RWPE1 (cell line): ENCODE measurements at regions not wholly inside any gene's neighbourhood (a gene's known extent, or its start where the extent isn't known, plus 50 kb on each side); places are given as distances from the start of the nearest gene placed in this dataset.

Experiments used
- CTCF ChIA-PET: fragments of 350-600 bp; sonication (Branson Sonifier 250); formaldehyde crosslinking; extraction: SDS; loops from one replicate; lab custom pipeline; 2021; lab: Yijun Ruan, JAX
- POLR2A ChIA-PET: fragments of 400-600 bp; formaldehyde crosslinking; extraction: SDS; loops from one replicate; lab custom pipeline; 2020; ENCODE audit warnings: antibody characterized with exemption; ENCODE audit not compliant: low non-redundant PET; lab: Yijun Ruan, JAX
- DNase-seq: peaks from one replicate; pipeline ENCODE4 v3.0.0; 2012; ENCODE audit warnings: low spot score
- H3K27ac ChIP-seq: fragments of 450-650 bp; 2 replicates; pipeline ENCODE4 v1.5.1; 2017
- CTCF ChIP-seq: fragments of 450-650 bp; conservative IDR thresholded peaks from 2 replicates; pipeline ENCODE4 v1.5.1; 2017; ENCODE audit warnings: low read depth, mild to moderate bottlenecking

DNA sequence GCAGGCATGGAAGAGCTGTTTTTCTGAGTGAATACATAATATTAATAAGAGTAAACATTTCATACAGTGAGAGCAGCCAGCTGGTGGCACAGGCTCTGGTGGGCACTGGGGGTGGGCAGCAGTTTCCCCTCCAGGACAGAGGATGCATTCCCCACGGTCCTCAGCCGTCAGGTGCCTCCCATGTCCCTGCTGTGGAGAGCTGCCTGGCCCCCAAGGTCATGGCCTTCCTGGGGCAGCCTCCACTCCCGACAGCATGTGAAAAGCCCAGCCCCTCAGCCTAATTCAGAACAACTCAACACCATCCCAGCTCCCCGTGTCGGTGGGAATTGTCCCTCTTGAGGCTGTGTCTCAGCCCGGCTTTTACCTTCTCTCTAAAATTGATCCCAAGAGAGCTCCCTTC, 147.4 kb downstream of the GALR1 start:
- POLR2A ChIA-PET: no interaction called here
- no peak for TF ChIP-seq CTCF
- H3K27ac ChIP-seq: no peak overlapping the region
- no peak for DNase-seq
- CTCF ChIA-PET: interaction anchor here (0.7 kb wide), 1 partner anchor 156 kb away, joined by 3 read pairs; no protein-coding TSS in a partner anchor

- no peak for DNase-seq
- TF ChIP-seq CTCF: no peak
- POLR2A ChIA-PET: no interaction called here
- no peak overlapping the region for H3K27ac ChIP-seq
- CTCF ChIA-PET: no interaction called here
Observed at GRCh38 chr18:77397617-77398016, 148.0 kb downstream of the GALR1 start.

- ChIA-PET CTCF (no interaction called here), POLR2A (no interaction called here)
- no peak overlapping the region for H3K27ac ChIP-seq
- no peak for DNase-seq
- no peak for TF ChIP-seq CTCF
Observed at GRCh38 chr18:77400561-77400960, 150.9 kb downstream of the GALR1 start.

DNA sequence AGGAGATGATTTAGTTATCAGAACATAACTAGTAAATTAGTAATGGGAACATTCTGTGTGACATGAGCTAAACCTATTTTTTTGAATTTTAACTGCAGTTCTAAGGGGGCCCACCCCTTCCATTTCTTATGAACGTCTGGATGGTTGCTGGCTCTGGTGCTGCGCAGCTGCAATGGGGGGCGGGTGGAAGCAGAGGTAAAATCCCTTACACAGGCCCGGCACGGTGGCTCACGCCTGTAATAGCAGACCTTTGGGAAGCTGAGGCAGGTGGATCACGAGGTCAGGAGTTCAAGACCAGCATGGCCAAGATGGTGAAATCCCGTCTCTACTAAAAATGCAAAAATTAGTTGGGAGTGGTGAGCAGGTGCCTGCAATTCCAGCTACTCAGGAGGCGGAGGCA, 151.5 kb downstream of the GALR1 start:
- ChIA-PET CTCF (no interaction called here), POLR2A (no interaction called here)
- H3K27ac ChIP-seq: no peak overlapping the region
- no peak for DNase-seq
- no peak for TF ChIP-seq CTCF

- H3K27ac ChIP-seq: no peak overlapping the region
- DNase-seq: no peak
- POLR2A ChIA-PET: no interaction called here
- CTCF ChIA-PET: interaction anchor here (0.6 kb wide), 1 partner anchor 36 kb away, joined by 3 read pairs; no protein-coding TSS in a partner anchor
- TF ChIP-seq CTCF: no peak
Observed at GRCh38 chr18:77403969-77404535, 154.4 kb downstream of the GALR1 start.

DNA sequence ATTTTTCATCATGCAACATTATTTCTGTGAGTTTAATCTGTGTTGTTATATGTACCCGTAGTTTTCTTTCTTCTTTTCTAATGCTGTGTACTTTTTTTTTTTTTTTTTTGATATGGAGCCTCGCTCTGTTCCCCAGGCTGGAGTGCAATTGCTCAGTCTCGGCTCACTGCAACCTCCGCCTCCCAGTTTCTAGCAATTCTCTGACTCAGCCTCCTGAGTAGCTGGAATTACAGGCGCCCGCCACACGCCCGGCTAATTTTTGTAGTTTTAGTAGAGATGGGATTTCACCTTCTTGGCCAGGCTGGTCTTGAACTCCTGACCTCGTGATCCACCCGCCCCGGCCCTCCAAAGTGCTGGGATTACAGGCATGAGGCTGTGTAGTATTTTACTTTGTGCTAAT, 155.4 kb downstream of the GALR1 start:
- H3K27ac ChIP-seq: no peak overlapping the region
- no peak for TF ChIP-seq CTCF
- no peak for DNase-seq
- ChIA-PET POLR2A (no interaction called here), CTCF (no interaction called here)
